GM18907 (cell line): ENCODE measurements at regions not wholly inside any gene's neighbourhood (a gene's known extent, or its start where the extent isn't known, plus 50 kb on each side); places are given as distances from the start of the nearest gene placed in this dataset.
"Not testable (repeated sequence)": the region's sequence is repeated elsewhere in the genome, so short reads cannot be mapped to it uniquely, and the experiment has no call there.

Experiments
- ATAC-seq: cut with Tn5 transposase; IDR thresholded peaks from one replicate; pipeline ENCODE4 v1.9.1; 2021; ENCODE audit warnings: mild to moderate bottlenecking, moderate library complexity; ENCODE audit not compliant: unreplicated experiment

GRCh38 chrX:39487166-39487968, 610.4 kb downstream of the BCOR start:
- ATAC-seq = no peak

- no peak for ATAC-seq
Measured at GRCh38 chrX:39487969-39488330, 609.8 kb downstream of the BCOR start.

- ATAC-seq = peak; percentile 71
Measured at GRCh38 chrX:39491548-39492297, 606.0 kb downstream of the BCOR start.

- peak; percentile 57 for ATAC-seq
Measured at GRCh38 chrX:39492497-39493162, 605.1 kb downstream of the BCOR start.

GRCh38 chrX:39493168-39493567, 604.6 kb downstream of the BCOR start:
- no peak for ATAC-seq

DNA sequence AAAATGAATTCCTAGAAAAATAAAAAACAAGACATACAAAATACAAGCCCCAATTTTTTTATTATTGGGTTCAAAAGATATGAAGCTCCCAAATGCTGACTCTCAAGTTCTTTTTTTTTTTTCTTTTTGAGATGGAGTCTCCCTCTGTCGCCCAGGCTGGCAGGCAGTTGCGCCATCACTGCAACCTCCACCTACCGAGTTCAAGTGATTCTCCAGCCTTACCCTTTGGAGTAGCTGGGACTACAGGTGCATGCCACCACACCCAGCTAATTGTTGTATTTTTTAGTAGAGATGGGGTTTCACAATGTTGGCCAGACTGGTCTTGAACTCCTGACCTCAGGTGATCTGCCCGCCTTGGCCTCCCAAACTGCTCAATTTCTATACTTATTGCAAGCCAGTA, 600.6 kb downstream of the BCOR start:
- ATAC-seq = not testable (repeated sequence)

GRCh38 chrX:39497702-39498265, 600.0 kb downstream of the BCOR start:
- no peak for ATAC-seq

DNA sequence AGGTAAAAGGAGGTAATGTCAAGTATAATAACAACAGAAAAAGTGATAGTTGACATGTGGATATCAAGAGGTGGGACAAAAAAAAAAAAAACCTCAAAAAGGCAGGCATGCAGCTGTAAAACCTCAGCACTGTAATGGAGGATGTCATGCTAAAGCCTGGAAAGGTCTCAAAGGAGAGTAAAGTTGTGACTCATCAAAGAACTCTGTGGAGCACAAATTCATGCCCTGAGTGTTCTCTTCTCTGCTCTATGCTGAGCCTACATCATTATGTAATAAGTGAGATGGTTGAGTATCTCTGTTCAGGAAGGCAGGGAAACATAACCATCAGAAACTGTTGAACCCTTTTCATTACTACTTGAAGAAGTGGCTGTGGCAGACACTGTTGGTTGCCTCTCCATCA, 597.8 kb downstream of the BCOR start:
- ATAC-seq = no peak

- ATAC-seq = no peak
Measured at GRCh38 chrX:39501822-39502221, 595.9 kb downstream of the BCOR start.

GRCh38 chrX:39502486-39502885, 595.3 kb downstream of the BCOR start:
- no peak for ATAC-seq

DNA sequence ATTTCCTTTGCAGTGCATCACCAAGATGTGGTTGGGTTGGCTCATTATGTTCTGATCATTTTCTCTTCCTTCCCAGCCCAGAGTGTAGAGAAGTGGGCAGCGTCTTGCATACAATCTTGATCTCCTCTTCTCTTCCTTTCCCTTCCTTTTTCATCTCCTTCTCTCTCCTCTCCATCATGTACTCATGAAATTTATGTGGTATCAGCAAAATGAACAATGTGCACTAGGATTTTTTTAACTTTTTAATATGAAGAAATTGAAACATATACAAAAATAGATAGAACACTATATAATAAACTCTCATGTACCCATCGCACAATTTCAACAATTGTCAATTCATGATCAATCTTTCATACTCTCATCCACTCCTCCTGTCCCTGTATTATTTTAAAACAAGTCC, 593.5 kb downstream of the BCOR start:
- ATAC-seq = no peak

DNA sequence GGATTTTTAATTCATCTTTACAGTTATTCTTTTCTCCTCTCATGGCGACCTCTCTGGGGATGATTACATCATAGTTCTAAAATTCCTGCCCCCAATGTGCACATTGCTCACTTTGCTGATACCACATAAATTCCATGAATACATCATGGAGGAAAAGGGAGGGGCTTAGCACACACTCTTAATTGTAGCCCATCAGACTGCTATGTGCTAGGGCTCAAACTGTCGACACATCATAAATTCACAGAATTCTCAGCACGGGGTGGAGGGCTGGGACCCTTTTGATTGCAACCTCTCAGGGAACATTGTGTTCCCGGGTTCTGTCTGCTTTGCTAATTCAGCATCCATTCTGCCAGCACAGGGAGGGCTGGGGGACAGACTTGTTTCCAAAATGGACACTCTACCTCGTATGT, 592.9 kb downstream of the BCOR start:
- ATAC-seq = no peak

GRCh38 chrX:39506131-39506530, 591.6 kb downstream of the BCOR start:
- ATAC-seq = no peak

- no peak for ATAC-seq
Measured at GRCh38 chrX:39507034-39507433, 590.7 kb downstream of the BCOR start.

DNA sequence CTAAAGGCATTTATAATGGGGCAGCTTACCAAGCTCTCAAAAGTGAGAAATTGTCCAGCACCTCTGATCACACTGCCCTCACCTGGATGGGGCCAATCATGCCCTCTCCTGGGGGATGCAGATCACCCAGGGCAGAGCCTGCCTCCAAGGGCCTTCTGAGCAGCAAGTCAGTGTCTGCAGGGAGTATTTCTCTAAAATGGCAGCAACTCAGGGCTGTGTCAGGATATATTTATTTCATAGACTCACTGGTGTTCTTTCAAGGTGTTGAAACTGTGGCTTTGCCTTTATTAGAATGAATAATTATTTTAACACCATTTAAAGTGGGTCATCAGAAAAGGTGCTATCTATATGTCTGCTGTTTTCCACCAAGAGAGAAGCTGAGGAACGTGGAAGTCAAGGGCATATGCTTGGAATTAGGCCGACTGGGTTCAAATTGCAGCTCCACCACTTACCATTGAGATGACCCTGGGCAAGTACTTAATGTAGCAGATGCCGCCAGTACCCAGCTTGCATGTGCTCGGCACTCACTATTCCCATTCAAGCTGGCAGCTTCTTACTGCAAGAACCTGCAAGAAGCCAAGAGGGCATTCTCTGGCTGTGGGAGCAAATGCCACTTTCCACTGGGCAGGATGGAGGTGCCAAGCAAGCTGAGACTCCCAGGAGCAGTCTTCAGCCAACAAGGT, 590.0 kb downstream of the BCOR start:
- no peak for ATAC-seq

- no peak for ATAC-seq
Measured at GRCh38 chrX:39508300-39508692, 589.5 kb downstream of the BCOR start.

GRCh38 chrX:39509157-39509556, 588.6 kb downstream of the BCOR start:
- no peak for ATAC-seq

GRCh38 chrX:39513836-39514235, 583.9 kb downstream of the BCOR start:
- no peak for ATAC-seq

GRCh38 chrX:39514801-39515200, 583.0 kb downstream of the BCOR start:
- ATAC-seq = no peak

DNA sequence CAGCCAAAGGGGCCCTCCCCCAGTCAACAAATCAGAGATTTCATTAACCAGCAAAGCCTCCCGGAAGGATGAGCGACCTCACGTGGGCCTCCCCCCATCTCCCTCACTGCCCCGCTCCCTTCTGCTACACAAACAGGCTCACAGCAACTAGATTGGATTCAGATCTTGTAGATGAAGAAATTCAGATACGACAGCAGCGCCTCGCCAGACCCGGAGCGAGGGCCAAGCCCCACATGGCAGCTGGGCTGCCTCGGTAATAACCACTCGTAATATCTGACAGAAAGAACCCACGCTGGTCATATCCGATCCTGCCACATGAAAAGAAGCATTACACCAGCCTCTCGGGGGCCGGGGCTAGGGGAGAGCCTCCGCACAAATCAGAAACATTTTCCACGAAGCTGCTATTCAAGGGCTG, 581.3 kb downstream of the BCOR start:
- ATAC-seq = no peak

GRCh38 chrX:39518476-39519029, 579.2 kb downstream of the BCOR start:
- ATAC-seq = no peak
